ENCODE measurements at regions not wholly inside any gene's neighbourhood (a gene's known extent, or its start where the extent isn't known, plus 50 kb on each side); places are given as distances from the start of the nearest gene placed in this dataset.

DNA sequence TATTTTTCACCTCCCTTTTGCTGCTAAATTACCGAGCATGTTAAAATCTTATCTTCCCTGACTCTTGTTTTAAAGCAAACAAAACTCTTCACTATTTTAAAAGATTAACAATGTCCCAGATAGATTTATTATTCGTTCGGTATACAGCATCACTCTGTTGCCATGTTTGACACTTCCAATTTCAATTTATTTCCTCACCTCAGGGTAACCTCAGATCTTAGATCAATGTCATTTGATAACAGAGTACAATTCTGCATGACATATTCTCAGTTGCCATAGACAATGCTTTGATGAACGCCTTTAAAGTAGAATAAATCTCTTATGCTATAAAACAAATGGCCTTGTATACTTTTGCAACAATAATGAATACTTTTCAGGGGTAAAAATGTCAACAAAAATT, 1078.1 kb upstream of the IGFBP7 start:
- DNase-seq, result no peak

DNA sequence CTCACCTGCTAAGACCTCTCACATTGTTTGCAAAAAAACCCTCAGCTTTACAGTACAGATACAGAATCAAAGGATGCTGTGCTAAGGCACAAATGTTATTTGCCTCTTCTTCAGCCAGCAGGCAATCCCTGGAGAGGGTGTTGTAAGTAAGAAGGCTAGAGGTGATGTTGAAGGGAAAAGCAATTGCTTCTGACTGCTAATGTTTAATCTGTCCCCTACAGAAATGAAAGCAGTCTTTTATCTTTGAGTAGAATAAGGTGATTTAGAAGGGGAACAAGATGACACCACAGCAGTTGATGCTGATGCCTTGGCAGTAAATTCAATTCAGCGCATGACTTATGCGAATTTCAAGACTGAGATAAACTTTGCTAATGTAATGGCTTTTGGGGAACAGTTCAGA, 1064.8 kb upstream of the IGFBP7 start:
- DNase-seq, result no peak

- no peak for DNase-seq
These were observed 1056.3 kb upstream of the IGFBP7 start for GRCh38 chr4:58166490-58166889.

- peak; percentile 84 for DNase-seq
These were observed 1053.0 kb upstream of the IGFBP7 start for GRCh38 chr4:58163156-58163555.

- DNase-seq, result no peak
These were observed 1039.4 kb upstream of the IGFBP7 start for GRCh38 chr4:58149404-58150085.

DNA sequence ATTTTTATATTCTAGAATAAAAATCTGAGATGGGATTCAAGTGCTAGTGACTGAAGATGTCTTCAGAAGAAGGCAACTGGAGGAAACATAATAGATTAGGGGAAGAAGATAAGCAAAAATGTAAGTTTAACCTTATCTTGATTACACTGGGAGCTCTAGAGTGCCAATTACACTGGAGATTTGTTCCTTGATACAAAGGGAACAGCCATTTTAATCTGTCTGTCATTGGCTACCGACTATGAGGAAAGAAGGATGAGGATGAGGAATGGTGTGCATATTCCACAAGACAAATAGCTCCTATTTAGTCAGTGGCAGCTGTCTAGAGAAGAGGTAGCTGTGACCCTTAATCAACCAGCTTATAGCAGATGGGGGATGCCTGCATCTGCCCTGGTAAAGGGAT, 1034.5 kb upstream of the IGFBP7 start:
- no peak for DNase-seq

- no peak for DNase-seq
These were observed 1028.8 kb upstream of the IGFBP7 start for GRCh38 chr4:58138786-58139668.

DNA sequence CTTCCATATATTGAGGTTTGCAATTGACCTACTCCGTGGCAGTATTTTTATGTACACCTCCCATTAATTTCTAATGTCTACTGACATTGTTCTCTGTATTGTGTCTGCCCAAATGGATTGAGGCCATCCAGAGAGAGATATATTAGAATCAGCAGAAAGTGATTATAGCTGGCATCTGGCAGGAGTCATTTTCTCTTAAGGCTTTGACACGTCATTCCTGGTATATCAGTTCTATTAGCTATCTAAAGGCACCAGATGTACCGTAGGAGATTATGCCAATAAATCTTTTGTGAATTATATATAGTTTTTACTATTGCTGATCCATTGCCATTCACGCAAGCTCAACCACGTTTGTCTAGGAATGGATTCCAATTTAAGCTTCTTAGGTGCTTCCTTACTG, 1026.4 kb upstream of the IGFBP7 start:
- no peak for DNase-seq

DNA sequence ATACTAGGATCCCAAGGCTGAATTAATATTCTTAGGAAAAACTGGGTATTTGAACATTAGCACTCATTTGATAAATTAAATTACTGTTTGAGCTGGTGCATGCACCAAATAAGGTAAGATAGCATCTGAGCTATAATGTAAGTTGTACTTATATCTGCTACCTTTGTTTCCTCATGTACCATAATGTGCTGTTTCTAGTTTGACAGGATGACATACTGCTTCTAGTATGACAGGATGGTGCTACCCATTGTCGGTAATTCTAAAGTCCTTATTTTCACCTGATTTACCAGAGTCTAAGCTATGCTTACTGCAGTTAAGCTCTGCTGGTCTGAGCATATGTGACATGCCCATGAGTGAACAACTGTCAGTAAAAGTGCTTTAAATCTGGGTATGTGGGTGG, 1017.5 kb upstream of the IGFBP7 start:
- no peak for DNase-seq

- no peak for DNase-seq
These were observed 1009.1 kb upstream of the IGFBP7 start for GRCh38 chr4:58119298-58119697.

GRCh38 chr4:58113126-58113525, 1002.9 kb upstream of the IGFBP7 start:
- no peak for DNase-seq

GRCh38 chr4:58111818-58112217, 1001.6 kb upstream of the IGFBP7 start:
- no peak for DNase-seq

GRCh38 chr4:58093352-58093751, 983.2 kb upstream of the IGFBP7 start:
- no peak for DNase-seq

- no peak for DNase-seq
These were observed 980.4 kb upstream of the IGFBP7 start for GRCh38 chr4:58090539-58090938.

DNA sequence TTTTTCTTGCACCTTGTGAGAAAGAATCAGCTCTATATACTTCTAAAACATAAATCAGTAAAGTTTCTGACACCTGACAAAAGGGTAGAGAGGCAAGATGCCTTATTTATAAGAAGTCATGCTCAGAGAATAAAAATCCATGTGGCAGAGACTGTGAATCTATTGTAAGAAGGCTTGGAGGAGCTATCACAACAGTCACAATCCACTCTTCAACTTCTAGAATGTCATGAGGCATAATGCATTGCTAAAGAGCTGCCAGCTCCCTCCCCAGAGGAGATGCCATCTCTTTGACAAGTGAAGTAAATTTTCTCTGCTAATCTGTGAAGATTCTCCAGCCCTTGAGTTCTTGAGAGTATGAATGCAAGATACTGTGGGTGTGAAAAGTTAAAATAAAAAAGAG, 971.2 kb upstream of the IGFBP7 start:
- no peak for DNase-seq

DNA sequence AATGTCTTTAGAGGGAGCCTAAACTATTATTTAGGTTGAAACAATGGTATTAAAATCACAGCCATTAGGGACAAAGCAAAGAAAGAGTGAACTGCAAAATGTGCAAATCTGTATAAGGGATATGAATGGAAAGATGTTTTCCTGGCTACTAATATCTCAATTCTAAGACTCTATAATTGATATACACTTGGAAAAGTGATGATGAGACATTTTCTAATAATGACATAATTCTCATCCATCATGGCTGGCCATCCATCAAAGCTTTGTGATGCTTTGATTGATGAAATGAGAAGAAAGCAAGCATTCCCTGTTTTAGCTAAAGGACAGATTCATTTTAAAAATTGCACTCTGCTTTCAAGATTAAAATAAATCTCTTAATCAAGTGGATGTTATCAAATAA, 965.5 kb upstream of the IGFBP7 start:
- no peak for DNase-seq

- no peak for DNase-seq
These were observed 964.2 kb upstream of the IGFBP7 start for GRCh38 chr4:58074382-58074781.

GRCh38 chr4:58070726-58071125, 960.5 kb upstream of the IGFBP7 start:
- DNase-seq, result no peak

DNA sequence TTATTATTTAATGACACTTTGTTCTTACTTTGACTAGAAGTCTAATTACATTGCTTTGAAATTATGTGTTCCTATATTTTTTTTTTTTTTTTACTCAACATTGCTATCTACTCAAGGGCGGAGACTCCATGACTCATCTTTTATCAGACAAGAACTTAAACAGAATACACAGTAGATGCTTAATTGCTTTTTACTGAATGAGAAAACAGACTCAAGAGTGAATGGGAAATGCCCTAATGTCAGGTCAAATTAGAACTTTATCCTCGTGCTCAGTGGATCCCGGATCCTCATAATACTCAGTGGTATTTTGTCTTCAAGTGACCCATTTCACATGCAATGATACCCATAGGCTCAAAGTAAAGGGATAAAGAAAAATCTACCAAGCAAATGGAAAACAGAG, 954.5 kb upstream of the IGFBP7 start:
- DNase-seq, result no peak

DNA sequence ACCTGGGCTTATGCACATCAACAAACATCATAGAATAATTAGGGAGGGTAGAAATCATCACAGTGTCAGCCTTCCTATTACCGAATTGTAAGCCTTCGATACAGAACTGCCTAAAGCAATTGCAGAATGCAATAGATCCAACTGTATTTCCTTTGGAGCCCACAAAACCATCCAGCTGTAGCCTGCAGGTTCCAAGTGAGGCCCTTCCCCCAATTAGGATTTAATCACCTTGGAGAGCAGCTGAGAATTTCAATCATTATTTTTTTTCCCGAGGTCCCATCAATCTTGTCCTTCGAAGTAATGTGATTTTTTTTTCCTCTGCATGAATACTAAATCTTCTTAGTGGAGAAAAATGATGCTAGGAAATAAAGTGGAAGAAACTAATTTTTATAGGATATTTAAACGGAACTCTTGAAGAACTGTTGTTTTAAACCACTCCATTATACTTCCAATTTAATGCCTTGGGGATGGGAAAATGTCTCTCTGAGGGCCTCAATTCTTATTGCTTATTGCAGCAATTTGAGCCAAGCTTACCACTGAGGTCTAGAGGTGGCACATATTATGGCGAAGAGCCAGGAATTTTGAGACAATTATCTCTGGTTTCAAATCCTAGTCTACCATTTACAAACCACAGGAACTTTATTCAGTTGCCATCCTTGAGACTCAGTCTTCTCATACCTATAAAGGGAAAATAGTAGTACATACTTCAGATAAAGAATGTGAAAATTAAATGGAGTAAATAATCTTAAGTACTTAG, 953.4 kb upstream of the IGFBP7 start:
- no peak for DNase-seq

DNA sequence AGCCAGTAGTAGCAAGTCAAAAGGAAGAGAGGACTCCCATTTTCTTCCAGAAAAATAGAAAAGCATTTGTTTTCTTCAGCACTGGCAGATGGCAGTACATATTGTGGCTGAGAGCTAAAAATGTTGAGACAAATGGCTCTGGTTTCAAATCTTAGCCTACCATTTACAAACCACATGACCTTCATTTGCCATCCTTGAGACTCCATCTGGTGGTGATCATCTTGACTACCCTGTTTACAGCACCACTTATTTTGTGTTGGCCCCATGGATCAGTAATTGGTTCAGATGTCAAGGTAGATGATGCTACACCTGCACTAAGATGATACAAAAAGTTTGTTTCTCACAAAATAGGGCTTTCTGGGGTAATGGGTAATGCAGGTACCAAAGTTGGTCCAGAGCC, 951.8 kb upstream of the IGFBP7 start:
- no peak for DNase-seq

DNA sequence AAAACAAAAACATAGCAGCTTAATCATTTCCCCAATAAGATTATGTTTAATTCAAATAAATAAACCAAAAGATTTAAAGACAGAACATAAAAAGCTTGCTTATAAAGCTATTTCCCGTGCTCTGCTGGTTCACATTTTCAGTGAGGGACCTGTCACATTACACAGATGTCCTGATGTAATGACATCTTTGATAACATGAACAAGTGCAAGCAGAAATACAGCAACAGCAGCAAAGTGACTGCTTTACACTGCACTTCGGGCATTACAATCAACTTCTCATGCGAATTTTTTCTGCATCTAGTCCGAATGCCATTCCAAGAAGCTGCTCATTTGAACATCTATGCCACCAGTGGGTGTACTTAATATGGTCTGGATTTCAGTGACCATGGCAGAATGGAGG, 940.3 kb upstream of the IGFBP7 start:
- DNase-seq, result no peak

DNA sequence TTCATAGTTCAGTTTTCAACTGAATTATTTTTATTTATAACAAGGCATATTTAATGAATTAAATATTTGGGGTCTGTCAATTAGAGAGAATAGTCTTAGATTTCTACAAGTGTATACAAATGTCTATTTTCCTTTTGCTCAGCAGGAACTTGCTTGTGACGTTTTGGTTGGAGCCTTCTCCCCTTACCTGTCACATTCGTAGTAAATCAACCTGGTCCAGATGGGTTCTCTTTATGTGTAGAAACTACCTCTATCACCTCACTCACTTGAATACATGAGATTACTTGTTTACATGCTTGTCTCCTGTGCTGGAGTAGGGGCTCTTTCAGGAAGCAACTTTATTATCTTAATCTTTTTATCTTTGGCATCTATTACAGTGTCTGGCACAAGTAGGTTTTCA, 938.3 kb upstream of the IGFBP7 start:
- no peak for DNase-seq

Data from skin of body (tissue), 1 donor.